DMS53 treated with DMSO at 0.1 percent for 48 hours (cell line): ENCODE measurements at regions not wholly inside any gene's neighbourhood (a gene's known extent, or its start where the extent isn't known, plus 50 kb on each side); places are given as distances from the start of the nearest gene placed in this dataset.
"Not testable (repeated sequence)": the region's sequence is repeated elsewhere in the genome, so short reads cannot be mapped to it uniquely, and the experiment has no call there.

Source experiments
- DNase-seq: peaks from one replicate; lab custom pipeline; 2025; ENCODE audit not compliant: unreplicated experiment; lab: John Stamatoyannopoulos, UW

DNA sequence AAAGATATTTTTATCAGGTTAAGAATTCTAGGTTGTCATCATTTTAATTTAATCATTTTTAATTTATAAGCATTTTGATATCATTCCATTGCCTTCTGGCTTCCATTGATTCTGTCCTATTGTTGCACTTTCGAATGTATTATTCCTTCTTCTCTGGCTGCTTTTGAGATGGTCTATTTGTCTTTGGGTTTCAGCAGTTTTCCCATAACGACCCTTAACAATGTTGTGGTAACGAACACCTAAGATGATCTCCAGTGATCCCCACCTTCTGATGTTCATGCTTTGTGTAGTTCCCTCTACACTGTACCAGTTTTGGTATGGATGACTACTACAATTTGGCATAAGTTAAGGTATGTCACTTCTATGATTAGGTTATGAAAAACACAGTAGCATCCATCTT, 59.9 kb downstream of the MINAR1 start:
- DNase-seq, result no peak

DNA sequence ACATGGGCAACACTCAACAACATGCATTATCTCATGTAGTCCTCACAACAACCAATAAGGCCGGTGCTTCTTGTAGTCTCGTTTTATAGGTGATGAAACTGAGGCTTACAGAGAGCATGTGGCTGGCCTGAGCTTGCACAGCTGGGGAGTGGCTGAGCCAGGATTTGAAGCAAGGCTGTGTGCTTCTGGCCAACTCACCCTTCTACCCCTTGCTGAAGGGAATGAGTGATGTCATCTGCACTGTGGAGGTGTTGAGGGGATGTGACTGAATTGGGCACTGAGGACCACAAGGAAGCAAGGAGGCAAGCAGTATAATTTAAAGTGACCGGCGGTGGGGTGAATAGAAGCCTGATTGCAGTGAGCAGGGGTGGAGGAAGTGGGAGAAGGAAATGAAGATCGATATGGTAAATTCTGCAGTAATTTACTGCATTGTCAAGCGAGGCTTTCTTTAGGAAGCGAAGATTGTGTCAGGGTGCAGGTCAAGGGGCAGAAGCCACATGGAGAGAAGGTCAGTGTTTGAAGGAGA, 62.3 kb downstream of the MINAR1 start:
- DNase-seq, result no peak

DNA sequence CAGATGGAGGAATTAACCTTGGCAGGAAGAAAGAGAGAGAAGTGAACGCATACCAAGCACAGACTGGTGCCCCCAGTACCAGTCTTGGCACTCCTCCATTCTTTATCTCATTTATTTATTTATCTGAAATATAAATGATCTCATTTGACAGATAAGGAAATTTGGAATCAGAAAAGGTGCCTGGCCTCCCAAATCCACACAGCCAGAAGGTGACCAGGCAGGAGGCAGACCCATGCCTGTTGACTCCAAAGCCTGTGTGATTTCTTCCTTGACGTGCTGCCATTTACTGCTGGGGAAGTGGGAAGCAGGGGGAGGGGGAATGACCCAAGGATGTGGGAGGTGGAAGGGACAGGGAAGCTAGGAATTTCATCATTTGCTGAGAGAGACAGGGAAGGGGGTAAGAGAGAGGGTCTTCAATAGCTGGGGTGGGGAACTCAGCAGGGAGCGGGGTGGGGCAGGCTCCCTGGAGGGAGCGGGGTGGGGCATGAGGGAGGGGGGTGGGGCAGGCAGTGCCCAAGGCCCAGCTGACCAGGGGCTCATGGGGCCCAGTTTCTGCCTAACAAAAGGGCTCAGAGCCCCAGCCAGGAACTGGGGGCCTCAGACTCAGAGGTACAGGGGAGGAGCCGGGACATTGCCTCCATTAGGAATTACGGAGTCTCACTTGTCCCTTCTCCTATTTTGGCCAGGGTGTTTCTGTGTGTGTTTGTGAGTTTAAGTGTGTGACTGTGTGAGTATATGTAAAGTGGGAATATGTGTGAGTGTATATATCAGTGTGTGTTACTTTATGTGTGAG, 63.0 kb downstream of the MINAR1 start:
- DNase-seq, result no peak

DNA sequence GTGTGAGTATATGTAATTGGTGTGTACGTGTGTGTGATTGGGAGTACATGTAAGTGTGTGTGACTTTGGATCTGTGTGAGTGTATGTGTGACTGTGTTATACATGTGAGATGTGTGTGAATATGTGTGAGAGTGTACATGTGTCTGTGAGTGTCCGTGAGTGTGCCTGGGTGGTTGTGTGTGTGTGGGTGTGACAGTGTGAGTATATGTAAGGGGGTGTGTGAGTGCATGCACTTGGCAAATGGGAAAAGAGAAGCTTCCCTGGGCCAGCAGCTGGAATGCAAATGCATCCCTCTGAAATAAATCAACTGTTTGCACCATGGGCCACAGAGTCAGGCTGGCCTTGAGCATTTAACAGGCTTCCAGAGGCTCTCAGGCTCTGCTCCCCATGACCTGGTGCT, 63.6 kb downstream of the MINAR1 start:
- DNase-seq, result no peak

DNA sequence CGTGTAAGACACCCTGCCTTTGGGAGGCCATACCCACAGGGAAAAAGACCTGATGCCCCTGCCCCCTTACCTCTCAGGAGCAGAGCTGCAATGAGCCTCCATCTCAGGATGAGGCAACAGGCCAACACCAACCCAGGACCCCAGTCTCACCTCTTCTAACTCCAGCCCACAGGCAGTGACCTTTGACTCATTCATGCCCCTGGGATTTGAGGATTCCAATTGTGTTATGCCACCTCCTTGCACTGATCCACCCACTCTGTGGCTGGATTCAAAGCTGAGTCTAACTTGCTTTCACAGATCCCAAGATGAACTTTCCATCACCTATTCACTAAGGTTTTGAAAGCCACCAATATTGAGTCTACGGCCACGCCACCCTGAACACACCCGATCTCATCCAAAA, 64.7 kb downstream of the MINAR1 start:
- DNase-seq, result no peak

DNA sequence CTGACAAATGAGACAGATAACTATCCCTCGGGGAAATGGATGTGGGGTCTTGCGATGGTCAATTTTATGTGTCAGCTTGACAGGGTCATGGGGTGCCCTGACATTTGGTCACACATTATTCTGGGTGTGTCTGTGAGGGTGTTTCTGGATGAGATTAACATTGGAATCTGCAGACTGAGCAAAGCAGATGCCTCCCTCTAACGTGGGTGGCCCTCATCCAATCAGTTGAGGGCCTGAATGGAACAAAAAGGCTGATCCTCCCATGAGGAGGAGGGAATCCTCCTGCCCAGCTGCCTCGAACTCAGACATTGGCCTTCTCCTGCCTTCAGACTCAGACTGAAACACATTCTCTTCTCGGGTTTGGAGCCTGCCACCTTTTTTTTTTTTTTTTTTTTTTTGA, 69.0 kb downstream of the MINAR1 start:
- DNase-seq, result no peak

DNA sequence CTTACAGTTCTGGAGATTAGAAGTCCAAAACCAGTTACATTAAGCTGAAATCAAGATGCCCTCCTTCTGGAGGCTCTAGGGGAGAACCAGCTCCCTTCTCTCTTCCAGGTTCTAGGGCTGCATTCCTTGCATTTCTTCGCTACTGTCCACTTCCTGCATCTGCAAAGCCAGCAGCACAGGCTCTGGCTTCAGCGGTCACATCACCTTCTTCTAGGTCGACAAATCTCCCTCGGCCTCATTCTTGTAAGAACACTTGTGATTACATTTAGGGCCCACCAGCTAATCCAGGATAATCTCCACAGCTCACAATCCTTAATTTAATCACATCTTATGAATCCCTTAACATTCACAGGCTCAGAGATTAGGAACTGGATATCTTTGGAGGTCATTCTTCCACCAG, 73.8 kb downstream of the MINAR1 start:
- no peak for DNase-seq

DNA sequence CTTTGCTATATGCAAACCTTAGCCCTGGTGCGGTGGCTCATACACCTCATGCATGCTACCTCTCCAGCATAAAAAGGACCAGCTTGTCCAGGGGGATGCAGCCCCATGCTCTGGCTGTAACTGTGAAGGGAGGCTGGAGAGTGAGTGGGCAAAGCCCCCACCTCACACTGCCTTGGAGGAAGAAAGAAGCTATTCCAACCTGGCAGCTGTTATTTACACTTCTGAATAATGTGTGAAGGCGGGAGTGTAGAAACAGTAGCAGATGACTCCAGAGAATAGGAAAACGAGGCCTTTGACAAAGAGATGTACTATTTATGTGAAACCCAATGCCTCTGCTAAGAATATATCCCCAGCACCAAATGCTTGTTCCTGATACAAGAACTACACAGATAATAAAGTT, 80.7 kb downstream of the MINAR1 start:
- not testable (repeated sequence) for DNase-seq

DNA sequence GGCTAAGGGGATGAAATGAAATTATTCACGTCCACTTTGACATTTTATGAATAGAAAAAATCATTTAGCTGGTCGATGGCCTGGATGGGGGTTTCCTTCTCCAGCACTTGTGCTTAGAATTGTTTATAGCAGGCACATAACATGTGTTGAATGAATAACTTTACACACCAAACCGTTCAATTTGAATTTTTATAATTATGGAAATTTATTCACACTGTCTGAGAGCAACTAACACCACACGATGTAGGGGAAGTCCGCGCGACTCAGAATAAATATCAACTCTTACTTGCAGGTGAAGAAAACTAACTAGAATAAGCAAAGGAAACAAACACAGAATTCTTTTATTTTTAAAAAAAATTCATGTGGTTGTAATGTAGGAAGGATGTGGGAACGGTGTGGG, 81.3 kb downstream of the MINAR1 start:
- no peak for DNase-seq

DNA sequence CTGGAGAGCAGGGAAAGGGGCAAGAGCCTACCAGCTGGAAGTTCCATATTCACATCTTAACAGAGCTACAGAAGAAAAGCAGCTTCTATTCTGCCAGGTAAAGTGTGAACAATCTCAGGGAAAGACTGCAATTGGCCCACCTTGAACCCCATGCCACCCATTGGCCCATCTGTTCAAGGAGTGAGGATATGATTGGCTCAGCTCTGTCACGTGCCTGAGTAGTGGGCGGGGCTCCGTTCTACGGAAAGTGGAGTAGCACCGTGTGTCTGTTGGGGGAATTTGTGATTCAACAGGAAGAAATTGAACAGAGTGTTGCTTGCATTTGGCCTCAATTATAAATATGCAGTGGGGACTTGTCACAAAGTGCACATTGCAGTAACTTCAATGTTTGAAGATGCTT, 81.8 kb downstream of the MINAR1 start:
- DNase-seq, result no peak

DNA sequence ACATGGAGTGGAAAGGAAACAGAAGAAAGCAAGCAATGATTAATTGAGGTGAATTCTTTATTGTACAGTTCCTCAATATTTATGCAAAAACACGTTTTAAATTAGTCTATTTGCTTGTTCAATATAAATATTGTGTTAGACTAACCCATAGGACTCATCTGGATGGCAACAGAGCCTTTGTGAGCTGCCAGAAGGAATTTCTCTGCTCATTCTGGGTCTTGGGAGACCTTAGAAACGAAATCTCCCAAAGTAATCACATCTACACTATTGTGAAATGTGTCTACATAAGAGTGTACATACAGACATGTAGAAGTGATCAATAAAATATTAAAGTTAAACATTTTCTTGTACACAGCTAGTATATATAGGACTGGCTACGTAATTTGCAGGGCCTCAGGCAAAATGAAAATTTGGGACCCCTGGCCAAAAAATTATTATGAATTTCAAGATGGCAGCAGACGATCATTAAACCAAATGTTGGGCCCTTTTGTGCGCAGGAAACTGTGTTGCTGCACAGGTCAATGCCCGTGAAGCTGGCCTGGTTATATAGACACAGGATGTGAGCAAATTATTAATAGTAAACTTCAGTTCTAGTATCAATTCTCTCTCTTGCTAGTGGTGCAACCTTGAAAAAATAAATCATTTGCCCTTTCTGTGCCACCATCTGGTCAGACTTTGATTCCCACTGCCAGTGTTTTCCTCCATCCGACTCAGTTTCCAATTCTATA, 83.3 kb downstream of the MINAR1 start:
- DNase-seq, result no peak

DNA sequence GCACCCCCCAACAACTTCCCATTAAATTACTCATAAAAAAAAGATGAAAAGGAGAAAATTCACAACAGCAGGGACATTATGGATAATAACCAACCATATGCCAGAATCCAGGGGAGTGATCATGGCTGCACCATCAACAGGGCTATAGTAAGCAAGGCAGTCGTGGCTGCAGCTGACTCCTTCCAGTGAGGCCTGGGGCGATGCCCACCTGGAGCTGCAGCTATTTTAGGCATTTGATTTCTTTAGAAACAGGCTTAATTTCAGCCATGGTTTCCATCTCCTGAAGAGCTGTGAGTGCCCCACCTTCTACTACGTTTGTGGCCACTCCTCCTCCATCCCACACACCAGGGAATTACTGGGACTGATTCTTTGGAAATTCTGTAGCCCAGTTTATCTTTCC, 84.0 kb downstream of the MINAR1 start:
- no peak for DNase-seq

DNA sequence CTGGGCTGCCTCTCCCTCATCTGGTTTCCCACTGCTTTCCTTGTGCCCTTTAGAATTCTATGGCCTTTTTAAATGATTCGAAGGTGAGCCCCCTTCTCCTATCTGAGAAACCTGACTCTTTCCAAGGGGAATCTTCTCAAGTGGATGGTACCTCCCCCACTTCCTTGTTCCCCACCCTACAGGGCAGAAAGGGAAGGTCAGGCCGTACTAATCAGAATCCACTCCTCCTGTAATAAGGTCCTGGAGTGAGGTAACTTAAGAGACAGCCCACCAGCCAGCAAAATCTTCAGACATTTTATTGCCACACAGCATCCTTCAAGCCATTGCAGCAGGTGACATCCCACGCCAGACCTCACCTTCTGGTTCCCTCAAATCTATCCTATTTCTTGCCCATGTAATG, 84.5 kb downstream of the MINAR1 start:
- no peak for DNase-seq

DNA sequence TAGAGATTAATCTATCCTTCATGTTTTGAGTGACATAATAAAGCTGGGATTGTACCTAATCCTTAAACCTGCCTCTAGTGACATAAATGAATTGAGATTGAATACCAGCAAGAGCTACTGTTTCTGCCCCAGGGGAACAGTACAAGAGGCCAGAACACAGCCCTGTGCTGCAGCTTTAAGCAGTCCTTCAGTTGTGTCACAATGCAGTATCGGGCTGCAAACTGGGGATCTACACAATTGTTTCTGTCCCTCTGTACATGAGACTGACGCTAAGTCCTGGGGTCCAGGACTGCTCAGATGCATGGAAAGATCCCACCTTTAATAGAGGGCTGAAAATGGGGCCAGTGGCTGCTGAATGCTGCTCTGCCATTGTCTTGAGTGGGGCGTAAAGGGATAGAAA, 87.5 kb downstream of the MINAR1 start:
- no peak for DNase-seq

DNA sequence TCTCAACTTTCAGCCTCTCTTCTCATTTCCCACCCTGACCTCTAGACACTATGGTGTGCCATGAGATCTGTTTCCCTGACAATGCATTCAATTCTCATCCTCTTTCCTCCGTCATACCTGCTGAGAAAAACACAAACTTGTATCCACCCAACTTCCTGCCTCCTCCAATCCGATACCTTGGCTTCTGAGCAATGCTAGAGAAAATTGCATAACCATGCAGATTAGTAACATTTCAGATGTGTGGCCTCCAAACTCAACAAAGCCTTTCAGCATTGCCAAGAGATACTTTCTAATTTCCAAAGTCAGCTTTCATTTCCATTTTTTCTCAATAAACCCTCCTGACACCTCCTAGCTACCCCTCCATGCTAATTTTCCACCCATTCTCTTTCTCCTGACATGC, 88.5 kb downstream of the MINAR1 start:
- no peak for DNase-seq

DNA sequence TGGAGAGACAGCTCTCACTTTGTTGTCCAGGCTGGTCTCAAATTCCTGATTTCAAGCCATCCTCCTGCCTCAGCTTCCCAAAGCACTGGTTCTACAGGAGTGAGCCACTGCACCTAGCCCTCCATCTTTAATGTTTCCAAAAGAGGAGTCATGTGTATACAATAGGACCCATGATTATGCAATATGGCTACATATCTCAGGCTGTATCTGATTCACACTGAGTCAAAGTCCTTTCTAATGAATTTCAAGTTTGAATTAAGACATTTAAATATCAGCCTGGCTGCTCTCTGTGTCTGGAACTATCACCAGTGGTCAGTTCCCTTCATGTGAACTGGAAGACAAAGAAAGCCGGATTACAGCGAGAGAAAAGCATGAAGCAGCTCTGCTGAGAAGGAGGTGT, 90.5 kb downstream of the MINAR1 start:
- no peak for DNase-seq

DNA sequence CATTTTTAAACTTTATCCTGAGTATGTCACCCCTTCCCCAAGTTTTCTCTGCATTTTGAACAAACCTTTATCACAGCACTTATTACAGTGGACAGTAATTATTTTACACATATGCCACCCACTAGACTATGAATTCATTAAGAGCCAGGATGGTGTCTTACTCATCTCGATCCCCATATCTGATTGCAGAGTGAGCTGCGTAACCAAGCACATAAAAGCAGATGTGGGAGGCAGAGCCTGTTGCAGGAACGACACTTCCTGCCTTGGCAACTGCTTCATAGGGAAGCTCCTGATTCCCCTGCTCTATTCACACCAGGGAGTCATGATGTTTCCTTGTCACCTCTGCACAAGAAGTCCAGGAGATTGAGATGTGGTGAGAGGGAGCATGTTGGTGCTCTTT, 91.1 kb downstream of the MINAR1 start:
- no peak for DNase-seq

DNA sequence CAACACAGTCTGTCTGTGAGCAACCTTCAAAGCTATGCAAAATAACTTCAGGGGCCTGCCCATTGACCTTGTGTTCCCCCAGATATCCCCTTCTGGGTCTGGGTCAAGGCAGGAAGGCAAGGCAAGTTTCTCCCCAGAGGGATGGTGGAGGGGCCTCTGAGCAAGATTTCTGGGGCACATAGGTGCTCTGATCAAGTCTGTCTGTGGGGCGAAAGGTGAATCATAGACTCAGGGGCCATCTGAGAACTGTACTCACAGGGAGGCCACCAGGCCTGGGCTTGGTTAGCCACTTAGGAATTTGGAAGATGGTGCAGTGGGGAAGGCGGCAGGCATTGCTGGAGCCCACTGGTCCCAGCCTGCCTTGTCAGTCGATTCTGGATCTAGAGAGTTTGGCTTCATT, 92.4 kb downstream of the MINAR1 start:
- no peak for DNase-seq

DNA sequence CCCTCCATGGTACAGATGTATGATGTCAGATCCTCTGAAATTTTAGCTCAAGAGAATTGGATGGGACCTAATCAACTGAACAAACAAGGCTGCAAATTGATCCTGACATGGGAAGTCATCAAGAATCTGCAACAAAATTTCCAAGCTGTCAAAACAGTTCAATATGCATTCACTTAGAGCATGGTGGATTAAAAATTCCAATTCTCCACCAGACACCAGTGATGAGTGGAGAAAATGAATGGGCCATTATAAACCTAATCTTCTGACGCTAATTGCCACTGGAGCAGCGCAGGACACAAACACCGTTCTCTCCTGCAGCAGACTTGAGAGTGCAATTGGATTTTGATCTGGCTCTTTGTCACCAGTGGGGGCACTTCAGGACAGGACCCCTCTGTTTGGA, 94.2 kb downstream of the MINAR1 start:
- no peak for DNase-seq

DNA sequence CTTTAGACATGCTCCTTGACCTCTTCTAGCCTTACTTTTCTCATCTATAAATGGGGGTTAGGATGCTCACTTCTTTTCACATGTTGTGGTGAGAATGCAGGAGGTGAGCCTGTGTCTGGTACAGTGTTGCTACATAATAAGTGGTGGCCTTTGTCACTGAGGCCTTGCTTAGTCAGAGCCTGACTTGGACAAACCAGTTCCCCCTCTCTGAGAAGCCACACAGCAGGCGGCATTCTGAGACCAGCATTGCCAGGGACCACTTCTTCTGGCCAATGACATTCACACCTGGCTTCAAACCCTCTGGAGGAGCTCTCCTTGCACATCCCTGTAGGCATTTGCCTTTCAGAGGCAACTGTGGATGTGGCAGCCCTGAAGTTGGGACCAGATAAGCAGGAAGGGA, 95.7 kb downstream of the MINAR1 start:
- DNase-seq, result no peak

DNA sequence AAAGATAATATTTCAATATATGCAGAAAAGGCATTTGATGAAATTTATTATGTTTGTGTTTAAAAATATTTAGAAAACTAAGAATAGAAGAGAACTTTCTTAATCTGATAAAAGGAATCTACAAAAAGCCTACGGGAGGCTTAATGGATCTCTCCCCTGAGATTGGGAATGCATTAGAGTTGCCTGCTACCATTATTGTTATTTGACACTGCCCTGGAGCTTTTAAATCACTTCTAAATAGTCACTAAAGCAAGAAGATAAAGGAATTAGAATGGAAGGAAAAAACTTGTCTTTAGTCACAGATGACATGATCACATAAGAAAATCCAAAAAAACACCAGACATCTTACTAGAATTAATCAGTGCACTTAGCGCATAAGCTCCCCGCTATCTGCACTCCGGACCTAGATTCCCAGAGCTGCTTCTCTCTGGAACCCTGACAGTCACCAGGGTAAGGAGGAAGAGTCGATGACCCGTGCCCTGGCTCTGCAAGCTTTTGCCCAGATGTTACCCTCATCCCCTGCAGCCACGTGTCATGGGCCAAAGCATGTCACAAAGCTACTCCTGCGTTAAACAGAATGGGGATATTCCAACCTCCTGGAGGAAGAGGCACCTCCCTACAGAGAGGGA, 97.1 kb downstream of the MINAR1 start:
- DNase-seq, result no peak

DNA sequence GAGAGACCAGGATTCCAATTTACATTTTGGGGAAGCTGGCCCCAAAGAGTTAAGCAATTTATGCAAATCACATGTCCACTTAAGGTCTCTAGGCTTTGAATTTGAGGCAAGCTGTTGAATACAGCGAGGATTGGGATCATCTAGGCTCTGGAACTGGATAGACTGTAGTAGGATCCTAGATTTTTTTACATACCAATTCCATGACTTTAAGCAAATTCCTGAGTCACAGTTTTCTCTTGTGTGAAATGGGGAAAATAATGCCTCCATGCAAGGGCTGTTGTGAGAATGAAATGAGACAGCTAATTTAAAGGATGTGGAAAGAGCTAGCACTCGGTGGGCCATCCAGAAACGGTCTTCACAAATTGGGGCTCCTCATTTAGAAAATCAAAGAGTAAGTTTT, 103.4 kb downstream of the MINAR1 start:
- no peak for DNase-seq
